Lower leg skin (tissue), 3 donors: ENCODE measurements at regions not wholly inside any gene's neighbourhood (a gene's known extent, or its start where the extent isn't known, plus 50 kb on each side); places are given as distances from the start of the nearest gene placed in this dataset.

Experiments used
- CTCF ChIP-seq, 3 donors: fragments of 450-650 bp; IDR thresholded peaks; one replicate each; pipeline ENCODE4 v1.5.1; 2016; ENCODE audit warnings: antibody characterized with exemption in 3 of 3, mild to moderate bottlenecking in 3 of 3, moderate library complexity in 2 of 3
- POLR2A ChIP-seq, 2 donors: fragments of 450-650 bp; IDR thresholded peaks; one replicate each; pipeline ENCODE4 v1.6.1; 2016 to 2017; ENCODE audit warnings: antibody characterized with exemption in 2 of 2, mild to moderate bottlenecking in 1 of 2, moderate library complexity in 1 of 2

DNA sequence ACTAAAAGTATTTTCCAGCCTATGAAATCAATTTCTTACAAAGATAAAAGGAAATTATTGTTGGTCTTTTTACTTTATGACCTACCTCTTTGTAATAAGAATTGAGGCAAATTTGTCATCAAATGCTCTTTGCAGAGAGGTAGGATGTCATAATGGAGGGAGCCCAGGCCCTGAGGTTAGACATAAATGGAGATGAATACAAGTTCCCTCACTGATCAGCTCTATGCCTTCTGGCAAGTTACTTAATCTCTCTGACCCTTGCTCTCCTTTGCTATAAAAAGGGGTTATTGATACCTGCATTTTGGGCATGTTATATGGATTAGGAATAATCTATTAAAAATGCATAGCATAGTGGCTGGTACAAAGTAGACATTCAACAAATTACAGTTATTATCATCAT is 146.9 kb upstream of the KRR1 start:
- TF ChIP-seq CTCF (IDR thresholded peaks at IDR 0.05) = no peak
- TF ChIP-seq POLR2A (IDR thresholded peaks at IDR 0.05) = no peak
